OCI-LY1 (cell line): ENCODE measurements at regions not wholly inside any gene's neighbourhood (a gene's known extent, or its start where the extent isn't known, plus 50 kb on each side); places are given as distances from the start of the nearest gene placed in this dataset.

Experiments used
- CTCF ChIP-seq: fragments of 200-600 bp; sonication (generic), shearing (Covaris generic); IDR thresholded peaks from 2 replicates; pipeline ENCODE4 v1.5.1; 2017; ENCODE audit warnings: mild to moderate bottlenecking, antibody characterized with exemption, low read length, moderate library complexity, mixed read lengths
- EZH2 ChIP-seq: fragments of 200-600 bp; sonication (generic), shearing (Covaris generic); IDR thresholded peaks from 2 replicates; pipeline ENCODE4 v1.8.0; 2017; ENCODE audit warnings: borderline replicate concordance, mixed run types, mild to moderate bottlenecking, antibody characterized with exemption, low read length, moderate library complexity, mixed read lengths

GRCh38 chr22:48612077-48612995, 1215.3 kb downstream of the BRD1 start:
- no peak for TF ChIP-seq EZH2
- no peak for TF ChIP-seq CTCF
